ENCODE measurements at regions not wholly inside any gene's neighbourhood (a gene's known extent, or its start where the extent isn't known, plus 50 kb on each side); places are given as distances from the start of the nearest gene placed in this dataset.

DNA sequence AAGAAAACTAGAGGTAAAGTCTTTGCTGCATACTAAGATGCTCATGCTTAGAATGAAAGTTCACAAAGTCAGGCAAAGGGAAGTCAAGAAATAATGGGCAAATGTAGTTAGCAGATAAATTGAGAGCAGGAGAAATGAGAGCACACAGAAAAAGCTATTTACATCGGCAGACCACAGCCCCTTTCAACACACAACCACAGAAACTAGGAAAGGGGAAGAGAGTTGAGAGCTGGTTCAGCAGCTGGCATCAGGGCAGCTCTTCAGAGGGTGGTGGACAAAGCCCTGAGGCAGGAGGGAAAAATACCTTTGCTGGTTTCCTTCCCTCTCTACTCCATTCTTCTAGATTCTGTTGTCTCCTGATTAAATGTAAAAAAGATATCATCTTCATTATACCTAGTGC, 95.4 kb upstream of the ANO4 start:
- no TSS peak for BruUV-seq (replicated peaks)
- no peak for FAIRE-seq
- intact Hi-C loops (cut with micrococcal nuclease) (no loop called here), in situ Hi-C loops (cut with MboI) (no loop called here)
- POLR2A ChIA-PET: no interaction called here
- H3K4me3 ChIP-seq: no peak overlapping the region
- H3K27me3 ChIP-seq (ENCODE audit: control insufficient read depth in 2 of 2, insufficient read depth in 2 of 2, low read length in 2 of 2): no peaks in the 10 kb centered on the region
- H3K4me1 ChIP-seq (replicated peaks in 1 of 2; ENCODE audit: control insufficient read depth in 2 of 2, insufficient read depth in 2 of 2, low read length in 2 of 2): no peaks in the 10 kb centered on the region
- no peaks in the 10 kb centered on the region for H3K9me3 ChIP-seq (replicated peaks; ENCODE audit: control insufficient read depth, insufficient read depth, low read depth, low read length)
- no peaks in the 10 kb centered on the region for H3K9me1 ChIP-seq (ENCODE audit: control insufficient read depth, insufficient read depth, low read length)
- ATAC-seq: no peak
- H3K36me3 ChIP-seq (ENCODE audit: control insufficient read depth, insufficient read depth, low read length): no peaks in the 10 kb centered on the region
- no peak overlapping the region for H3K4me2 ChIP-seq (ENCODE audit: insufficient read depth, low read length)
- H3K79me2 ChIP-seq (ENCODE audit: control insufficient read depth, insufficient read depth, low read length): no peaks in the 10 kb centered on the region
- CTCF ChIA-PET (ENCODE audit: low intra/inter-chr PET ratio): no interaction called here
- 0% methylated on average over 1 of the region's 1 CpG for WGBS (ENCODE audit: insufficient coverage, low coverage, missing lambda C conversion rate)
- H3K9ac ChIP-seq (ENCODE audit: insufficient read depth in 1 of 2, low read depth in 2 of 2, low read length in 2 of 2): no peak overlapping the region
- no peaks in the 10 kb centered on the region for H4K20me1 ChIP-seq (replicated peaks; ENCODE audit: control insufficient read depth, insufficient read depth, low read length)
- TF ChIP-seq ZFP1 (CRISPR knock-in tag; IDR thresholded peaks at IDR 0.05) (no peak), ZFP36 (IDR thresholded peaks at IDR 0.05; ENCODE audit: low read depth, low read length, partially characterized antibody) (no peak), BRD9 (IDR thresholded peaks at IDR 0.05; ENCODE audit: low read depth, partially characterized antibody) (no peak), ZBTB1 (CRISPR knock-in tag; IDR thresholded peaks at IDR 0.05; ENCODE audit: borderline replicate concordance, low read depth) (no peak), KLF1 (tag; IDR thresholded peaks at IDR 0.05) (no peak), CHCHD3 (CRISPR knock-in tag; IDR thresholded peaks at IDR 0.05) (no peak), STAT5A (IDR thresholded peaks at IDR 0.05; ENCODE audit: borderline replicate concordance, low read length) (no peak), KAT8 (IDR thresholded peaks at IDR 0.05; ENCODE audit: low read depth) (no peak), LARP7 (IDR thresholded peaks at IDR 0.05) (no peak), TRIM28 (IDR thresholded peaks at IDR 0.05) (no peak), GTF2E2 (tag; IDR thresholded peaks at IDR 0.05) (no peak)
- TF ChIP-seq, protein P1, sequence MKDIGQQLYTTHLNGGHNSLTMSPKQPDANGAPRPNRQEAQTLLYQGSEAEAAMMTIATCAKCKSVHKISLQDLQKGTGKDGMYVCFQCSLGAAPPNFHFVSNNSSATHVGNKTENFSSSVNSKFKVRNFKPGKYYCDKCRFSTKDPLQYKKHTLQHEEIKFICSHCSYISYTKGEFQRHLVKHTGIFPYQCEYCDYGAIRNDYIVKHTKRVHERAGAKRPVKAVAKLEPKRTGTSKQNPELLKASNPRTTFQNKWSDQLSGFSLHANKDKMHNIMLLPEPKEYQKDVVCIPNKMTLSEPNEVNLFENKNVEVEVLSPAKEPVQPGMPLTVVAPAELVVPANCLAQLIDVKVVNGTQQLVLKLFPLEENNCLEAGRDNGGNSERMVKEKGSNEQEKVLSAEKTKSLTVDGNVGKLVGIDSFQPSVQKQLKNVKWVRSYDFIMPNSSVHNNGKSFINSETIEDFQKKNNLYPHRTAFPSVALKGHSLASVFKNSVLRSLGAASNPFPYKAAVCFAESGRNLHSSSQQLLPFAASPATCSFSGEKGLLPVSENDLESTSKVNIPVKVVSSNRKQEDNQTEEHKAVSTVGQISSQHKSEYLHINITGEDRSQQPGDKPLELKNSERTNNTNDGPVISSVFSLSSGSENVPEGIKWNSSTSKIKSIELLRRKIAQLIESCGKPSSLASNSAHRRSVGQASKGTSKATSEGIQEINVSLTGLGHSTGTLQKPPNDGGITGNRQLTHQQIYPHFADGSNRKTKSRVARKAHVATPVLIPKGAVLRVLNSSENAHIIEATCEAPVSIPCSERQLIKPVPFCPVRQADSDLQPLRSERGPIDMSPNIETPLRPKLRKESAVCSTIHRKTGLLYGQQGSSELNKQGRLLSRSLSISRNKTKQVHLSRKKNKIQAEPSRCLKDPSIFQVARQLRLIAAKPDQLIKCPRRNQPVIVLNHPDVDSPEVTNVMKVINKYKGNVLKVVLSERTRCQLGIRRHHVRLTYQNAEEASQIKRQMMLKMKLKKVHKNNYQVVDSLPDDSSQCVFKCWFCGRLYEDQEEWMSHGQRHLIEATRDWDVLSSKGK (CRISPR knock-in tag; IDR thresholded peaks at IDR 0.05): no peak
- TF ChIP-seq, protein P2, sequence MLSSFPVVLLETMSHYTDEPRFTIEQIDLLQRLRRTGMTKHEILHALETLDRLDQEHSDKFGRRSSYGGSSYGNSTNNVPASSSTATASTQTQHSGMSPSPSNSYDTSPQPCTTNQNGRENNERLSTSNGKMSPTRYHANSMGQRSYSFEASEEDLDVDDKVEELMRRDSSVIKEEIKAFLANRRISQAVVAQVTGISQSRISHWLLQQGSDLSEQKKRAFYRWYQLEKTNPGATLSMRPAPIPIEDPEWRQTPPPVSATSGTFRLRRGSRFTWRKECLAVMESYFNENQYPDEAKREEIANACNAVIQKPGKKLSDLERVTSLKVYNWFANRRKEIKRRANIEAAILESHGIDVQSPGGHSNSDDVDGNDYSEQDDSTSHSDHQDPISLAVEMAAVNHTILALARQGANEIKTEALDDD (IDR thresholded peaks at IDR 0.05): no peak
- DNase-seq (ENCODE audit: extremely low read depth in 1 of 4, low spot score in 3 of 4): no peak
- no peak overlapping the region for H3K27ac ChIP-seq (ENCODE audit: extremely low read depth, low read depth, low read length)
- H2AFZ ChIP-seq (ENCODE audit: low read depth, low read length): no peak overlapping the region

Measured in K562 (cell line).